ENCODE measurements at regions not wholly inside any gene's neighbourhood (a gene's known extent, or its start where the extent isn't known, plus 50 kb on each side); places are given as distances from the start of the nearest gene placed in this dataset.

GRCh38 chr5:5576744-5577143 lies 154.3 kb downstream of the ICE1 start:
- TF ChIP-seq CTCF (conservative IDR thresholded peaks at IDR 0.05 in 1 of 2, IDR thresholded peaks at IDR 0.05 in 1 of 2; ENCODE audit: extremely low read depth in 1 of 2, insufficient read depth in 1 of 2, low read depth in 1 of 2, low read length in 2 of 2) (no peak), EZH2 (IDR thresholded peaks at IDR 0.05; ENCODE audit: borderline replicate concordance, low read length) (no peak)

Measured in mammary epithelial cell (primary cell).